Activated CD4-positive, alpha-beta T cell treated with anti-CD3 and anti-CD28 coated beads, Interleukin-2, amount 50 U/mL, for 4 hours (primary cell): ENCODE measurements at regions not wholly inside any gene's neighbourhood (a gene's known extent, or its start where the extent isn't known, plus 50 kb on each side); places are given as distances from the start of the nearest gene placed in this dataset.
"Not testable (repeated sequence)": the region's sequence is repeated elsewhere in the genome, so short reads cannot be mapped to it uniquely, and the experiment has no call there.

Source experiments
- DNase-seq, 2 experiments: peaks; one replicate each; pipeline ENCODE4 v3.0.0-alpha.2; 2020

GRCh38 chr1:58180537-58180936, 366.0 kb downstream of the OMA1 start:
- DNase-seq, result no peak

- DNase-seq, result not testable (repeated sequence)
These were observed 377.4 kb downstream of the OMA1 start for GRCh38 chr1:58169160-58169559.

- DNase-seq, result not testable (repeated sequence)
These were observed 379.4 kb downstream of the OMA1 start for GRCh38 chr1:58167131-58167530.

GRCh38 chr1:58166417-58166816, 380.1 kb downstream of the OMA1 start:
- DNase-seq, result no peak

GRCh38 chr1:58165073-58165472, 381.5 kb downstream of the OMA1 start:
- DNase-seq, result no peak

GRCh38 chr1:58162952-58163550, 383.5 kb downstream of the OMA1 start:
- DNase-seq, result no peak

GRCh38 chr1:58159434-58159830, 387.1 kb downstream of the OMA1 start:
- no peak for DNase-seq

- DNase-seq, result no peak
These were observed 387.8 kb downstream of the OMA1 start for GRCh38 chr1:58158506-58159433.

GRCh38 chr1:58158016-58158415, 388.5 kb downstream of the OMA1 start:
- no peak for DNase-seq

GRCh38 chr1:58157256-58157655, 389.3 kb downstream of the OMA1 start:
- no peak for DNase-seq

GRCh38 chr1:58156831-58157230, 389.7 kb downstream of the OMA1 start:
- no peak for DNase-seq

GRCh38 chr1:58156124-58156468, 390.4 kb downstream of the OMA1 start:
- no peak for DNase-seq

- DNase-seq, result no peak
These were observed 391.0 kb downstream of the OMA1 start for GRCh38 chr1:58155418-58156123.

GRCh38 chr1:58154256-58154655, 392.3 kb downstream of the OMA1 start:
- no peak for DNase-seq

- DNase-seq, result no peak
These were observed 393.8 kb downstream of the OMA1 start for GRCh38 chr1:58152697-58153096.

- no peak for DNase-seq
These were observed 397.2 kb downstream of the OMA1 start for GRCh38 chr1:58149271-58149812.

GRCh38 chr1:58144698-58145270, 401.7 kb downstream of the OMA1 start:
- no peak for DNase-seq

- DNase-seq, result no peak
These were observed 402.4 kb downstream of the OMA1 start for GRCh38 chr1:58143972-58144697.

- DNase-seq, result no peak
These were observed 410.1 kb downstream of the OMA1 start for GRCh38 chr1:58136387-58136786.

GRCh38 chr1:58135821-58136321, 410.7 kb downstream of the OMA1 start:
- DNase-seq, result no peak

GRCh38 chr1:58133562-58133961, 413.0 kb downstream of the OMA1 start:
- no peak for DNase-seq

GRCh38 chr1:58123051-58123450, 423.5 kb downstream of the OMA1 start:
- DNase-seq, result no peak
